Tibial artery (tissue), 4 donors: ENCODE measurements at regions not wholly inside any gene's neighbourhood (a gene's known extent, or its start where the extent isn't known, plus 50 kb on each side); places are given as distances from the start of the nearest gene placed in this dataset.

ENCODE experiments used
- DNase-seq, 2 donors: peaks; one replicate each; pipeline ENCODE4 v3.0.0-alpha.2; 2019
- H3K27ac ChIP-seq, 2 donors: fragments of 200-600 bp; sonication (generic) in 1 of 2; 1 replicate in 1 of 2; 2 replicates in 1 of 2; pipeline ENCODE4 v1.5.1; 2018 to 2019; ENCODE audit warnings: mild to moderate bottlenecking in 1 of 2
- H3K27me3 ChIP-seq, 2 donors: fragments of 200-600 bp; sonication (generic) in 1 of 2; one replicate each; pipeline versions ENCODE4 v1.5.1 to v1.6.0; 2016 to 2019
- H3K36me3 ChIP-seq, 3 donors: fragments of 200-600 bp; sonication (generic) in 2 of 3; one replicate each; pipeline ENCODE4 v1.5.1; 2016 to 2019; ENCODE audit warnings: mild to moderate bottlenecking in 2 of 3
- H3K4me1 ChIP-seq, 4 donors: fragments of 200-600 bp; sonication (generic) in 2 of 4; 1 replicate in 3 of 4; 2 replicates in 1 of 4; pipeline ENCODE4 v1.5.1; 2016 to 2019
- H3K4me3 ChIP-seq, 2 donors: fragments of 200-600 bp; sonication (generic) in 1 of 2; 1 replicate in 1 of 2; 2 replicates in 1 of 2; pipeline ENCODE4 v1.5.1; 2018 to 2019; ENCODE audit warnings: mild to moderate bottlenecking in 2 of 2
- H3K9me3 ChIP-seq, 3 donors: fragments of 200-600 bp; sonication (generic) in 1 of 3; one replicate each; pipeline ENCODE4 v1.5.1; 2016 to 2019
- intact Hi-C: fragments of 100-400 bp; cut with DNase I; formaldehyde crosslinking; loops from one replicate; pipeline ENCODE4 v1.15.0; 2023; ENCODE audit warnings: low total_unique reads
- TF ChIP-seq, protein P1 (sequence below), 2 experiments: fragments of 200-600 bp in 1 of 2; fragments of 450-650 bp in 1 of 2; IDR thresholded peaks; one replicate each; pipeline ENCODE4 v1.5.1; 2017 to 2019; ENCODE audit warnings: antibody characterized with exemption in 2 of 2, mild to moderate bottlenecking in 1 of 2, moderate library complexity in 1 of 2

DNA sequence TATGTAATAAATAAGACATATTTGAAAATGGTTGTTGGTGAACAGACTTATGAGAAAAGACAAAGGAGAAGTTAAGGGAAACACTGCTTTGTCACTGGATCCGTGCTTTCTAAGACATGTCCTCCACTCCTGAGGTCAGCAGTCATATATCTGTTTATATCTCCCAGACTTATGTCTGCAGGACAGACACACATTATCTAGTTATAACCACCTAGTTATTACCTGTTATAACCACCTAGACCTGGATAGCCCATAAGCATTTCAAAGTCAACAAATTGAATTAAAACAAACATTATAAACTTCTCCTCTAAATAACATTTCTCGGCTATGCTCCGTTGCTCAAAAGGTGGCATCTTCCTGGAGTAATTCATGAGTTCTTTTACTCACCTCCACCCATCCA lies 96.4 kb downstream of the SPRY2 start:
- intact Hi-C loops = no loop called here

DNA sequence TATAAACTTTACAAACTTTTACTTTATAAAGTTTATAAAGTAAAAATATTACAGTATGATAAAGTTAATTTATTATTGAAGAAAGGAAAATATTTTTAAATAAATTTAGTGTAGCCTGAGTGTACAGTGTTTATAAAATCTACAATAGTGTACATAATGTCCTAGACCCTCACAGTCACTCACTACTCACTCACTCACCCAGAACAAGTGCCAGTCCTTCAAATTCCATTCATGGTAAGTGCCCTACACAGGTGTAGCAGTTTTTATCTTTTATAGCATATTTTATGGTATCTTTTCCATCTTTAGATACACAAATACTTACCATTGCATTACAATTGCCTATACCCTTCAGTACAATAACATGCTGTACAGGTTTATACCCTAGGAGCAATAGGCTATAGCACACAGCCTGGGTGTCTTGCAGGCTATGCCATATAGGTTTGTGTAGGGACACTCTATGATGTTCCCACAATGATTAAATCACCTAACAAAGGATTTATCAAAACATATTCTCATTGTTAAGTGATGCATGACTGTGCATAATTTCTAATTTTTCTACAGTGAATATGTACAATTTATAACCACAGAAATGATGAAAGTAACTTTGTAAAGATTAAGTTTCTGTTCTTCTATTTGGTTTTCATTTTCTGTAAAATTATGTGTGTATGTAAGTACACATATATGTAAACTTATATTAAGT lies 98.0 kb downstream of the SPRY2 start:
- H3K4me1 ChIP-seq = no peaks in the 10 kb centered on the region
- no peaks in the 10 kb centered on the region for H3K27me3 ChIP-seq
- TF ChIP-seq, protein P1, sequence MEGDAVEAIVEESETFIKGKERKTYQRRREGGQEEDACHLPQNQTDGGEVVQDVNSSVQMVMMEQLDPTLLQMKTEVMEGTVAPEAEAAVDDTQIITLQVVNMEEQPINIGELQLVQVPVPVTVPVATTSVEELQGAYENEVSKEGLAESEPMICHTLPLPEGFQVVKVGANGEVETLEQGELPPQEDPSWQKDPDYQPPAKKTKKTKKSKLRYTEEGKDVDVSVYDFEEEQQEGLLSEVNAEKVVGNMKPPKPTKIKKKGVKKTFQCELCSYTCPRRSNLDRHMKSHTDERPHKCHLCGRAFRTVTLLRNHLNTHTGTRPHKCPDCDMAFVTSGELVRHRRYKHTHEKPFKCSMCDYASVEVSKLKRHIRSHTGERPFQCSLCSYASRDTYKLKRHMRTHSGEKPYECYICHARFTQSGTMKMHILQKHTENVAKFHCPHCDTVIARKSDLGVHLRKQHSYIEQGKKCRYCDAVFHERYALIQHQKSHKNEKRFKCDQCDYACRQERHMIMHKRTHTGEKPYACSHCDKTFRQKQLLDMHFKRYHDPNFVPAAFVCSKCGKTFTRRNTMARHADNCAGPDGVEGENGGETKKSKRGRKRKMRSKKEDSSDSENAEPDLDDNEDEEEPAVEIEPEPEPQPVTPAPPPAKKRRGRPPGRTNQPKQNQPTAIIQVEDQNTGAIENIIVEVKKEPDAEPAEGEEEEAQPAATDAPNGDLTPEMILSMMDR (IDR thresholded peaks at IDR 0.05) = no peak
- intact Hi-C loops = no loop called here
- no peaks in the 10 kb centered on the region for H3K9me3 ChIP-seq
- no peak for DNase-seq
- H3K27ac ChIP-seq = no peak overlapping the region
- no peak overlapping the region for H3K4me3 ChIP-seq
- H3K36me3 ChIP-seq = no peaks in the 10 kb centered on the region

More for the DNA sequence above, 96.4 kb downstream of the SPRY2 start:
- Histone ChIP-seq H3K4me1 (no peaks in the 10 kb centered on the region), H3K36me3 (no peaks in the 10 kb centered on the region), H3K4me3 (no peak overlapping the region), H3K9me3 (no peaks in the 10 kb centered on the region), H3K27me3 (no peaks in the 10 kb centered on the region), H3K27ac (no peak overlapping the region)
- no peak for DNase-seq
- TF ChIP-seq, protein P1 (IDR thresholded peaks at IDR 0.05) = no peak

DNA sequence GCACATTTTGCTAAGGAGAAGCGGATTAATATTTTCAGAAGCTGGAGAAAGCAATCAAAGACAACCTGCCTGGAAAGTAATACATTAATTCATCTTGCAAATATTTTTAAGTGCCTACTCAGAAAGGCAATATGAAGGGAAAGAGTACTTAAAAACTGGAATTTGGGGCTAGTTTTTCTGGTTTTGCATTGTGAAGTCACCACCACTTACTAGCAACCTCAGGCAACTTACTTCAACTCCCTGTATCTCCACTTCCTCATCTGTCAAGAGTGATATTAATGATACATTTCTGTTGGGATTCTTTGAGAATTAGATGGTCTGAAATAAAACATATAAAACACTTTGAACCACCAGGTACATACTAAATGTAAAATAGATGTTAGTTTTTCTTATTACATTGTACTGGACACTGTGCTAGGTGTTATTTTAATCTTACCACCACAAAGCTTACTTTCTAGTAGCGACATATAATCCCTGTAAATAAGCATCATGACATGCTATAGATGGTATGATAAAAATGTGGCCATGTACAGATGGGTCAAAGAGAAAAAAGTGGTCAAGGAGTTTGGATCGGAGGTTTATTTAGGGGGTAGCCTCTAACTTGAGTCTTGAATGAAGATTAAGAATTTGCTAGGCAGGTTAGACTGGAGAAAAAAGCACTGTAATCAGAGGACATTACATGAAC lies 101.2 kb downstream of the SPRY2 start:
- Histone ChIP-seq H3K36me3 (no peaks in the 10 kb centered on the region), H3K9me3 (no peaks in the 10 kb centered on the region), H3K27ac (no peak overlapping the region), H3K27me3 (no peaks in the 10 kb centered on the region), H3K4me1 (no peaks in the 10 kb centered on the region), H3K4me3 (no peak overlapping the region)
- DNase-seq = no peak
- intact Hi-C loops = no loop called here
- TF ChIP-seq, protein P1 (IDR thresholded peaks at IDR 0.05) = no peak

DNA sequence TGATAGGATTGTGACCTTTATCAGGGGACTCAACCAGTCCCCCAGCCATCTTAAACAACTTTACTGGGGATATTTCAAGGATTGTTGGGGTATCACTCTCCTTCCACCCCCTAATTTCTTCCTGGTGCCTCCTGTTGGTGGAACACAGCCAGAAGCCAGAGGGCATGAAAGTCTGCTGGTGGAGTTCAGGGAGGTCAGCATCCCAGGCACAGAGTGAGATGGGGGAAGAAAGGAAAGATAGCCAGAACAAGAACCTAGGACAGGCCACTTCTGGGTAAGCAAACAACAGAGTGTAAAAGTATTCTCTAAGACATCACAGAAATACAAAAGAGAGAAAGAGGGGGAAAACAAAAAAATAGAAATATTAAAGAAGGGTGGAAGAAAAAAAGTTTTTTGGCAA lies 101.8 kb downstream of the SPRY2 start:
- intact Hi-C loops = no loop called here
- Histone ChIP-seq H3K4me3 (no peak overlapping the region), H3K27ac (no peak overlapping the region), H3K27me3 (no peaks in the 10 kb centered on the region), H3K4me1 (no peaks in the 10 kb centered on the region), H3K36me3 (no peaks in the 10 kb centered on the region), H3K9me3 (no peaks in the 10 kb centered on the region)
- TF ChIP-seq, protein P1 (IDR thresholded peaks at IDR 0.05) = no peak
- no peak for DNase-seq

DNA sequence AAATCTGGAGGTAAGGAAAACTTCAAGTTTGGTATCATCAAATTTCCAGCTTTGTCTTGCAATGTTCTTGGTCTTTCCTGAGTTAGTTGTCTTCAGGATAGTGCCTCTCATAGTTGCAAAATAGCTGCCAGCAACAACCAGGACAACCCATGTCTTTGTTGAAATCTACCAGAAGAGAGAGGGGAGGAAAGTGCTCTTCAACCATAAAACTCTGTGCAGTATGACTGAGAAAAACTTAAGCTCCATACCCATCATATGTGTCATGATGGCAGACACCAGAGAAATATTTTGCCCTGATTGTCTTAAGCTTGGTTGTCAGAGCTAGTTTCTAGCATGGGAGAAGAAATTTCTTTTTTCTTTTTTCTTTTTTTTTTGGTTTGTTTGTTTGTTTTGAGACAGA lies 103.3 kb downstream of the SPRY2 start:
- intact Hi-C loops = no loop called here
- Histone ChIP-seq H3K36me3 (no peaks in the 10 kb centered on the region), H3K4me3 (no peak overlapping the region), H3K9me3 (no peaks in the 10 kb centered on the region), H3K4me1 (no peaks in the 10 kb centered on the region), H3K27me3 (no peaks in the 10 kb centered on the region), H3K27ac (no peak overlapping the region)
- no peak for DNase-seq
- TF ChIP-seq, protein P1 (IDR thresholded peaks at IDR 0.05) = no peak
